ENCODE measurements at regions not wholly inside any gene's neighbourhood (a gene's known extent, or its start where the extent isn't known, plus 50 kb on each side); places are given as distances from the start of the nearest gene placed in this dataset.

DNA sequence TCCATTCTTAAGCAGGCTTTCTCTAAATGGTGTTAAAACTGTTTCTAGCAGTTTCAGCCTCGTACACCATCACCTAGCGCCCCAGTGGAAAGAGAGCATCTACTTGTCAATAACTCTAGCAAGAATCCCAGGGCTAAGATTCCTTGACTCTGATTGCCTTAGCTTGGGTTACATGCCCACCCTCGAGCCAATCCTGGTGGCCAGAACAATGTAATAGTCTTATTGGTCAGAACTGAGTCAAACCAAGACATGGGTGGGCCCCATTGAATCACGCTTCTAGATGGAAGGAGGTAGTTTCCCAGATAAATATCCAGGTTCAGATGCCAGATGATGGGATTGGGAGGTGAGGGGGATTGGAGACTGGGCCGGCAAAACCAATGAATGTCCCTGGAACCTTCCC is 55.9 kb upstream of the MED13L start:
- H3K79me2 ChIP-seq (ENCODE audit: insufficient read depth, low read length): no peaks in the 10 kb centered on the region
- H3K4me2 ChIP-seq (ENCODE audit: low read depth, low read length): no peak overlapping the region
- no peaks in the 10 kb centered on the region for H3K27me3 ChIP-seq (ENCODE audit: control insufficient read depth in 1 of 2, insufficient read depth in 2 of 2, low read length in 2 of 2)
- CTCF ChIA-PET (ENCODE audit: low intra/inter-chr PET ratio, low total read pairs): no interaction called here
- no peak for TF ChIP-seq CC2D1A (CRISPR knock-in tag; IDR thresholded peaks at IDR 0.05)
- TF ChIP-seq, protein P1, sequence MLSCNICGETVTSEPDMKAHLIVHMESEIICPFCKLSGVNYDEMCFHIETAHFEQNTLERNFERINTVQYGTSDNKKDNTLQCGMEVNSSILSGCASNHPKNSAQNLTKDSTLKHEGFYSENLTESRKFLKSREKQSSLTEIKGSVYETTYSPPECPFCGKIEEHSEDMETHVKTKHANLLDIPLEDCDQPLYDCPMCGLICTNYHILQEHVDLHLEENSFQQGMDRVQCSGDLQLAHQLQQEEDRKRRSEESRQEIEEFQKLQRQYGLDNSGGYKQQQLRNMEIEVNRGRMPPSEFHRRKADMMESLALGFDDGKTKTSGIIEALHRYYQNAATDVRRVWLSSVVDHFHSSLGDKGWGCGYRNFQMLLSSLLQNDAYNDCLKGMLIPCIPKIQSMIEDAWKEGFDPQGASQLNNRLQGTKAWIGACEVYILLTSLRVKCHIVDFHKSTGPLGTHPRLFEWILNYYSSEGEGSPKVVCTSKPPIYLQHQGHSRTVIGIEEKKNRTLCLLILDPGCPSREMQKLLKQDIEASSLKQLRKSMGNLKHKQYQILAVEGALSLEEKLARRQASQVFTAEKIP (CRISPR knock-in tag; IDR thresholded peaks at IDR 0.05; ENCODE audit: borderline replicate concordance): no peak
- no peak for TF ChIP-seq LCORL (IDR thresholded peaks at IDR 0.05)
- TF ChIP-seq LCORL (CRISPR knock-in tag; IDR thresholded peaks at IDR 0.05): no peak
- no peak for FAIRE-seq
- no TSS peak for BruUV-seq (replicated peaks)
- H3K9me3 ChIP-seq (ENCODE audit: low read length): no peaks in the 10 kb centered on the region
- POLR2A ChIA-PET: no interaction called here
- WGBS (ENCODE audit: low lambda C conversion rate): 32% methylated on average over 5 of the region's 5 CpGs
- H3K4me1 ChIP-seq (ENCODE audit: insufficient read depth, low read length): no peaks in the 10 kb centered on the region
- no peaks in the 10 kb centered on the region for H3K36me3 ChIP-seq (replicated peaks in 1 of 2; ENCODE audit: control insufficient read depth in 1 of 2, insufficient read depth in 2 of 2, low read length in 2 of 2)
- no peak for DNase-seq (ENCODE audit: low spot score)
- H4K20me1 ChIP-seq (ENCODE audit: insufficient read depth, low read length): no peaks in the 10 kb centered on the region
- no peak overlapping the region for H3K4me3 ChIP-seq (replicated peaks in 1 of 3; ENCODE audit: insufficient read depth in 1 of 3, low read depth in 2 of 3, low read length in 3 of 3)
- no peak for ATAC-seq
- H3K9ac ChIP-seq (ENCODE audit: insufficient read depth, low read depth, low read length): no peak overlapping the region
- no peak overlapping the region for H2AFZ ChIP-seq (ENCODE audit: low read length)
- in situ Hi-C loops (cut with HindIII; ENCODE audit: extremely low pct_ligation_motif_present, low pct_unique_long_range_greater_than_20kb): no loop called here
- H3K27ac ChIP-seq (ENCODE audit: extremely low read length, insufficient read depth, low read length): no peak overlapping the region
- intact Hi-C loops (cut with micrococcal nuclease; ENCODE audit: unreplicated experiment): no loop called here

DNA sequence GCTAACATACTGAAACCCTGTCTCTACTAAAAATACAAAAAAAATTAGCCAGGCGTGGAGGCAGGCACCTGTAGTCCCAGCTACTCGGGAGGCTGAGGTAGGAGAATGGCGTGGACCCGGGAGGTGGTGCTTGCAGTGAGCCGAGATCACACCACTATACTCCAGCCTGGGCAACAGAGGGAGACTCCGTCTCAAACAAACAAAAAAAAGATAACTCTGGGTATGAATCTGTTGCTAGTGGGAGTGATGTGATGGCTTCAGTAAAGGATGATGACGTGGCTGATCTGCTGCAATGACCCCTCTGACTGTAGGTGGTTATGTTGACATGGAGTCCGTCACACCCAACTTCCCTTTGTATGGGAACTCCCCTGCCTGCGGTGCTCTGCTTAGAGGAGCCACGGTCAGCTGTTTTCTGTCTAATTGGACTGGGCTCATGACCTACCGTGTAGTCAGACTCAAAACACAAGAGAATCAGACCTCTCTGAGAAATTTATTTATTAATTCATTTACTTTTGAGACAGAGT is 59.1 kb upstream of the MED13L start:
- TF ChIP-seq ZBTB21 (CRISPR knock-in tag; IDR thresholded peaks at IDR 0.05) (no peak), CREB1 (IDR thresholded peaks at IDR 0.05) (peak; percentile 71), CREB1 (CRISPR knock-in tag; IDR thresholded peaks at IDR 0.05) (no peak)
- Histone ChIP-seq H3K27me3 (ENCODE audit: control insufficient read depth in 1 of 2, insufficient read depth in 2 of 2, low read length in 2 of 2) (no peaks in the 10 kb centered on the region), H3K9me3 (ENCODE audit: low read length) (no peaks in the 10 kb centered on the region), H3K36me3 (replicated peaks in 1 of 2; ENCODE audit: control insufficient read depth in 1 of 2, insufficient read depth in 2 of 2, low read length in 2 of 2) (no peaks in the 10 kb centered on the region), H4K20me1 (ENCODE audit: insufficient read depth, low read length) (no peaks in the 10 kb centered on the region), H3K4me2 (ENCODE audit: low read depth, low read length) (no peak overlapping the region), H3K9ac (ENCODE audit: insufficient read depth, low read depth, low read length) (no peak overlapping the region), H3K27ac (ENCODE audit: extremely low read length, insufficient read depth, low read length) (no peak overlapping the region), H2AFZ (ENCODE audit: low read length) (no peak overlapping the region), H3K4me1 (ENCODE audit: insufficient read depth, low read length) (no peaks in the 10 kb centered on the region), H3K4me3 (replicated peaks in 1 of 3; ENCODE audit: insufficient read depth in 1 of 3, low read depth in 2 of 3, low read length in 3 of 3) (no peak overlapping the region), H3K79me2 (ENCODE audit: insufficient read depth, low read length) (no peaks in the 10 kb centered on the region)
- in situ Hi-C loops (cut with HindIII; ENCODE audit: extremely low pct_ligation_motif_present, low pct_unique_long_range_greater_than_20kb): no loop called here
- ATAC-seq: no peak
- no TSS peak for BruUV-seq (replicated peaks)
- CTCF ChIA-PET (ENCODE audit: low intra/inter-chr PET ratio, low total read pairs): no interaction called here
- POLR2A ChIA-PET: no interaction called here
- no peak for FAIRE-seq
- 72% methylated on average over 10 of the region's 11 CpGs for WGBS (ENCODE audit: low lambda C conversion rate)
- DNase-seq (ENCODE audit: low spot score): no peak
- intact Hi-C loops (cut with micrococcal nuclease; ENCODE audit: unreplicated experiment): no loop called here
